Activated T-helper 9 cell treated with anti-CD3 and anti-CD28 coated beads, Interleukin-2, amount 50 U/mL, for 16 hours (primary cell): ENCODE measurements at regions not wholly inside any gene's neighbourhood (a gene's known extent, or its start where the extent isn't known, plus 50 kb on each side); places are given as distances from the start of the nearest gene placed in this dataset.
"Not testable (repeated sequence)": the region's sequence is repeated elsewhere in the genome, so short reads cannot be mapped to it uniquely, and the experiment has no call there.

ENCODE experiments used
- DNase-seq: peaks from one replicate; pipeline ENCODE4 v3.0.0-alpha.2; 2020; ENCODE audit warnings: low read depth

DNA sequence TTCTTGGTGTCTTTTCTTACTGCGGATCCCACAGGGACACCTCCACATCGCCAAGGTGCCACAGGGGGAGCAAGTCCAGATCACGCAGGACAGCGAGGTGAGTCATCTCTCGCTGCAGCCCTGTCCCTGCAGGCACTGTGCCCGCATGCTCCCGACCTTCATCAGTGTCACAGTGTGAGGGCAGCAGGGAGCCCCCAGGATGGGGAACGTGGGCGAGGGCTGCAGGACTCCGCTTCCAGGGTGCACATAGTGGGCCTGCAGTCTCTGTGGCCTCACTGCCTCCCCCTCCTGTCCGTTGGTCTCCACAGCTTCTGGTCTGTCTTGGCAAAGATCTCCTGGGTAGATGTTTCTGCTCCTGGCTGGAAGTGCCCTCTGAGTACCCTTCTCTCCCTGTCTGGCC lies 78.0 kb downstream of the NPIPB11 start:
- DNase-seq = not testable (repeated sequence)

DNA sequence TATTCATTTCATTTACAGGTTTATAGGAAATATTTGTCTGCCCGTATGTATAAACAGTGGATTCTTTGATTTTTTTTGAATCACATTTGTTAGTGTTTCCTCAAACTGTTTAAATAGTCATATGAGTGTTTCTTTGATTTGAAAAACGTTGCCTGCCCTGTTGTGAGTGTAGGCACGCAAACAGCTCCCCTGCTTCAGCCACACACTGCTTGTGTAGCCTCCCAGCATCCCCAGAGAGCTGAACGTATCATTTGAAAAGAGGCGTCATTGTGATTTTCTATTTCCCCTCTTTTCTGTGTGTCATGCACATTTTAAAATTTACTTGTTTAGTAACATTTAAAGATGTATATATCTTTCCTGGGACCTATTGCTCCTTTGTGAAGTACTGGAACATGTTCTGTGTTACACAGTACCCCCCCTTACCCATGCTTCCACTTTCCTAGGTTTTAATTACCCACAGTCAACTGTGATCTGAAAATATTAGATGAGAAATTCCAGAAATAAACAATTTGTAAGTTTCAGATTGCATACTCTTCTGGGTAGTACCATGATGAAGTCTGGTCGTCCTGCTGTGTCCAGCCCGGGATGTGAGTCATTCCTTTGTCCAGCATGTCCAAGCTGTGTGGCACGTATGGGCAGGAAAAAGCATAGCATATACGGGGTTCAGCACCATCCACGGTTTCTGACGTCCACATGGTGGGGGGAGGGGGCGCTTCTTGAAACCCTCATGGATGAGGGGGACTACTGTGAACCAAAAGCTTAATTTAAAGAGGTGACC lies 78.7 kb downstream of the NPIPB11 start:
- not testable (repeated sequence) for DNase-seq

DNA sequence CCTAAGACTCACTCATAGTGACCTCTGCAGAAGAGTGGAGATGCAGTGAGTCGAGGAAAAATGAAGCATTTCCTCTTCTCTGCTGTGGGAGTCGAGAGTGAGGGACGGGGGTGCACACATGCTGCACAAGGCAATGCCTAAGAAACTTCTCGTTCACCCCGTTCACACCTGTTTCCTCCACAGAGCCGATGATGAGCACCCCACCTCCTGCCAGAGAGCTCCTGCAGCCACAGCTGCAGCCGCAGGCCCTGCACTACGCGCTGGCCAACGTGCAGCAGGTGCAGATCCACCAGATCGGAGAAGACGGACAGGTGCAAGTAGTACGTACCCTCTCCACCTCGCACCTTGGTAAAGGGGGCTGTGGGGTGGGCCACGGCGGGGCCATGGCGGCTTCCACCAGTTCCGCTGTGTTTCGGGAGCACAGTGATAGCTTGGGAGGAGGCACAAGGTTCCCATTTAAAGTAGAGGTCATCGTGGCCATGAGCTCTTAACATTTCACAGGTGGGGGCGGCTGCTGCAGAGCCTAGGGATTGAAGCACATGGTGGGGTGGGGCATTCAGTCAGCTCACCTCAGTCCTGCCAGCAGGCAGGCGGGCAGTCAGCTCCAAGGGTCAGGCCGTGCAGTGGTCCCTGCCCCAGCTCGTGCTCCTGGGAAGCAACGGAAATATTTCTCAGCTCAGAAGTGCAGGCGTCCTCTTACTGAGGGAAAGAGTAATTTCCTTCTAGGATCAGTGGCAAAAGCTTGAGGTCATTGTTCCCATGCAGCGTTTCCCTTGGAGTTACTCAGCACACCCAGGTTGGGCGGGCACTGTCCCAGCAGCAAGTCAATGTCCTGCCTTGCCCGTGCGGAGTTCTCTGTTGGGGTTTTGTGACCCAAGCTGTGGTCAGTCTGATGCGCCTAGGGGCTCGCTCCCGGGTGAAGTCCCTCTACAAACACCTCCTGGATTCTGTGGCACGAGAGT lies 80.1 kb downstream of the NPIPB11 start:
- DNase-seq = not testable (repeated sequence)

DNA sequence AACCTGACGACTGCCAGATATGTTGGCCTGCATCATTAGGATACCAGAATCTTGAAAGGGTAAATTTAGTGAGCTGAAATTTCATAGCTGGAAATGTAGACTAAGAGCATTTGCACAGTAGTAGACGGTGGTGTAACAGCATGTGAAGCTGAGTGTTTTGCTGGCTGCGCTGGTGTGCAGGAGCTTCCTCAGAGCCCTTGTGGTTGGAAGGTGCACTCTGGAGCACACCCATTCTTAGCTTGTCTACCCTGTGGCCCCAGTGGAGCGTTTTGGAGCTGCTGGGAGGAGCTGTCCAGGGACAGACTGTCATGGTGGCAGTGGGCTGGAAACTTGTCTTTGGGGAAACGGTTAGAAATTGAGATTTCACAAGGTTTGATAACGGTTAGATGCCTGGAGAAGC lies 82.8 kb downstream of the NPIPB11 start:
- DNase-seq = not testable (repeated sequence)

GRCh38 chr16:29321585-29321984 lies 84.9 kb downstream of the NPIPB11 start:
- no peak for DNase-seq

- DNase-seq = no peak
Measured at GRCh38 chr16:29321000-29321393, 85.5 kb downstream of the NPIPB11 start.

- DNase-seq = no peak
Measured at GRCh38 chr16:29320274-29320999, 86.1 kb downstream of the NPIPB11 start.

DNA sequence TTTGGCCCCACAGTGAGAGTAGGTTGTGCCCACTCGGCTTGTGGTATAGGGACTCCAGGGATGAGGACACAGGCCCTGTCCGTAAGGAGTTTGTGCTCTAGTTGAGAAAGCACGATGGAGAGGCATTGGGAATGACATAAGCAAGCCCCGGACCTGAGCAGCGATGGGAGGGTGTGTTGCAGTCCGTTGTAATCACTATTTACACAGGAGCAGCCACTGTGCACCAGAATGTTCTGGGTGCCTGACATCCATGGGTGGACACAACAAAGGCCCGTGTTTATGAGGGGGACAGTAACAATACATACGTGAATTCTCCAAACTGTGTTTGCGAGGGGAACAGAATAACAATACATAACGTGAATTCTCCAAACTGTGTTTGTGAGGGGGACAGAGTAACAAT lies 86.8 kb downstream of the NPIPB11 start:
- no peak for DNase-seq

GRCh38 chr16:29318561-29318968 lies 87.9 kb downstream of the NPIPB11 start:
- DNase-seq = not testable (repeated sequence)

DNA sequence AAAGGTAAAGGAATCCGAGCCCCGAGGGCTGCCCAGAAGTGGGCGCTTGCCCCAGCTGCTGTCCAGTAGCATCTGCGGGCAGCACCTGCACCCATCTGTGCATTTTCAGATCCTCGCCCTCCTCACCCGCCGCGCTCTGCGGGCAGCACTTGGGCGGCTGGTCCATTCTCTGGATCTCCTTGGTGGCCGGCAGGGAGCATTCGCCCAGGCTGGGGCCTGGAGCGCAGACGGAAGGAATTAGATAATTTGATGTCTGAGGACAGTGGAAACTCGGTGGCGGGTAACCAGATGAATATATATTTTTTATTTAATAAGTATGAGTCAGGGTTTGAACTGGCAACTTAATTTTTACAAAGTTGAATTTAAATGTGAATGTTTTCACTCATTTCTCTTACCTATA lies 88.5 kb downstream of the NPIPB11 start:
- DNase-seq = no peak

GRCh38 chr16:29317269-29317668 lies 89.2 kb downstream of the NPIPB11 start:
- DNase-seq = no peak

DNA sequence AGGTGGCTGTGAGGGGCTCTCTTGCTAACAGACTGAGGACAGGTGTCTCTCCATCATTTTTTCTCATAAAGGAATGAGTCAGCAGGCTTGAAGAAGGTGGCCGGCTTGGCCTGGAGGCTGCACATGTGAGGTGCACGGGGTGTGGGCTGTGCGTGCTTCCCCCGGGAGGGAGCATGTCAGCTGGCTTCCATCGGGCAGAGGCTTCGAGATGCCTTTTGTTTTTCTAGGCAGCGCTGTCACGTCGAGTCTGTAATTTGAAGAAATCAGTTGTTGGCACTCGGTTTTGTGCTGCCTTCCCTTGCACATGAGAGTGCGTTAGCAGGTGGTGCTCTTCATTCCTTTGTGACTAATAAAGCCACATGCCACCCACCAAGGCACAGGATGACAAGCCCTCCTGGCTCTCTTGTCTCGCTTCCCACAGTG lies 89.7 kb downstream of the NPIPB11 start:
- no peak for DNase-seq

- DNase-seq = no peak
Measured at GRCh38 chr16:29315916-29316517, 90.5 kb downstream of the NPIPB11 start.

GRCh38 chr16:29315046-29315445 lies 91.5 kb downstream of the NPIPB11 start:
- DNase-seq = no peak

- DNase-seq = no peak
Measured at GRCh38 chr16:29314292-29314934, 92.1 kb downstream of the NPIPB11 start.

DNA sequence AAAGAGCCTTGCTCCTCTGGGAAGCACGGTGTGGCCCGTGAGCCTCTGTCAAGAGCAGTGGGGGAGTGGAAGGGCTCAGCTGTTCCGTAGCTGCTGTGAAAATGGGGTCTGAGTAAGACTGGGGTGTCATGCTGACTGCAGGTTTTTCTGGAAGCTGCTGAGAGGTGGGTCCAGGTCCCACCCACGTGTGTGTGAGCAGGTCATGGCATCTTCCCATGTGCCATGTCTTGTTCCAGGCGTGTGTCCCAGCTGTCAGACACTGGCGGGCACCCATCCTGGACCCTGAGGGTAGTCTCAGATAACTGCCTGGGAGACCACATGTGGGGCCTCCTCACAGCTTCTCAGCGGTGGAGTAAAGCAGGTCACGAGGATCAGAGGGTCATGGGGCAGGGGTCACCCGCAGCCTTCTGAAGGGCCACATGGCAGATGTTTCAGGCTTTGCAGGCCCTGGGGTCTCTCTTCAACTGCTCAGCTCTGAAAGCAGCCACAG lies 92.9 kb downstream of the NPIPB11 start:
- DNase-seq = no peak

DNA sequence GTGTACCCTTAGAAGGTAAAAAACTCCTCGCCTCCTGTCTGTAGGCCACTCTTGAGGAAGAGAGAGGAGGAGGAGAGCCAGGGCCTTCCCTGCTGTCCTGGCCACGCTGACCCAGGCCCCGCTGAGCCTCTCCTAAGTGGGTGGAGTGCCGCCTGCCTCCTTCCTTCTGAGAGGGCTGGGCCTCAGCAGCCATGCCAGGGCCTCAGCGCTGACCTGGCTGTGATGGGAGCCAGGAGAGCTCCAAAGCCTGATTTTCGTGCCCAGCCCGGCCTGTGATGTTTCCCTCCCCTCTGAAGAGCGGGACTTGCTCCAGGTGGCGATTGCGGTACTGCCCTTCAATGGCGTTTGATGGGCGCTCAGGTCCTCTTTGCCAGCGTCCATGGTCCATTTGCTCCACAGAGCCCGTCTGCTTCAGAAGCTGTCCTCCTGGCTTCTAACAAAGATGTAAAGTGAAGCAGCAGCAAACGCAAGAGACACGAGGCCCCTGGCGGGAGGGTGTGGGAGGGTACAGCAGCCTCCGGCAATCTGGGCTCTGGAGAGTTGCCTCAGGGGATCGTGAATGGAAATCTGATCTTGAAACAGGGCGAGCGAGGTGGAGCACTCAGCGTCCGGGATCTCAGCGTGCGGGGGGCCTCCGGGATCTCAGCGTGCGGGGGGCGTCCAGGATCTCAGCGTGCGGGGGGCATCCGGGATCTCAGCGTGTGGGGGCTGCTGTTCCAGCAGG lies 93.5 kb downstream of the NPIPB11 start:
- no peak for DNase-seq

DNA sequence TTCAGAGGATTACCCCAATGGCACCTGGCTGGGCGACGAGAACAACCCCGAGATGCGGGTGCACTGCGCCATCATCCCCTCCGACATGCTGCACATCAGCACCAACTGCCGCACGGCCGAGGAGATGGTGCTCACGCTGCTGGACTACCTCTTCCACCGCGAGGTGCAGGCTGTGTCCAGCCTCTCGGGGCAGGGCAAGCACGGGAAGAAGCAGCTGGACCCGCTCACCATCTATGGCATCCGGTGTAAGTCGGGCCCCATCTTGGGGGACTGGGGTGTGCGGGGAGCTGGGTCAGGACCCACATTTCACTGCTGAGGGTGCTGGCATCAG lies 94.2 kb downstream of the NPIPB11 start:
- not testable (repeated sequence) for DNase-seq

DNA sequence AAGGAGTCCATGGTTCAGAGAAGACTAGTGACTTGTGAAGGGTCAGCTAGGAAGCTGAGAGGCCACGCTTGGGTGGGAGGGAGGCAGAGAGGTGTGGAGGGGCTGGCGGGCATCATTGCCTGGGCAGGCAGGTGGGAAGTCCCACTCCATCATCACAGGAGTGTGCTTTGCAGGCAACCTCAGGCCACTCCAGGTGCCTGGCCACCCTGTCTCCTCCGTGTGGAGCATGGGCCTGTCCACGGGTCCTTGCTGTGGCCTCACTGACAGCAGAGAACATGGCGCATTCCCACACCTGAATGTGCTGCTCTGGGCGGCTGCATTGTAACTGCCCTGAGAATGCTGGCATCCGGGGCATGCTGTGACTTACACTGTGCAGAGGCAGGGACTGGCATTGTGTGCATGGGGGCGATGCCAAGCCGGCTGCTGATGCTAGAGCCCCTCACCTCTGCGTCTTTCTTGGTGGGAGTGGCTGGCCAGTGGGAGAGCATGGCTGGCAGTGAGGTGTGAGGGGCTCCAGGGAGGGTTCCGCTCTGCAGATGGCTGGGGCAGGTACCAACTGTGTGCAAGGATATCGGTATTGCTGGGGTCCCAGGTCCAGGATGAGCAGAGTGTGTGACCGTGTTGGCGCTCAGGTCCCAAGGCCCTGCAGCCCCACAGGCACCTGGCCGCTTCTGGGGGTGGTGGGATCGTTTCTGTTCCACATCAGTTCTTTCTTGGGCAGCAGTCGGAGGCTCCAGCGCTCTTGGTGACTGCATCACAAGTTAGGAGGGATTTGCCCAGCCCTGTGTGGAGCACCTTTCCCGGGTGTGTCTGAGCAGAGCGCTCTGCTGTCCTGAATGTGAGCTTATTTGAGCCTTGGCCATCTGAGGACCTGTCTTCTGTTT lies 94.8 kb downstream of the NPIPB11 start:
- DNase-seq = no peak
